Thyroid gland (tissue), 4 donors: ENCODE measurements at regions not wholly inside any gene's neighbourhood (a gene's known extent, or its start where the extent isn't known, plus 50 kb on each side); places are given as distances from the start of the nearest gene placed in this dataset.

Experiments used
- CTCF ChIP-seq, 6 experiments: fragments of 200-600 bp in 3 of 6; fragments of 450-650 bp in 3 of 6; sonication (generic) in 3 of 6; IDR thresholded peaks; one replicate each; pipeline ENCODE4 v1.5.1; 2016 to 2019; ENCODE audit warnings: antibody characterized with exemption in 6 of 6, mild to moderate bottlenecking in 2 of 6, inconsistent platforms in 1 of 6, moderate library complexity in 1 of 6
- POLR2A ChIP-seq, 2 donors: fragments of 450-650 bp; IDR thresholded peaks; one replicate each; pipeline ENCODE4 v1.6.1; 2017; ENCODE audit warnings: antibody characterized with exemption in 2 of 2, mild to moderate bottlenecking in 2 of 2, moderate library complexity in 1 of 2

GRCh38 chr4:121454251-121454979 lies 73.6 kb upstream of the QRFPR start:
- TF ChIP-seq CTCF (IDR thresholded peaks at IDR 0.05), result no peak
- TF ChIP-seq POLR2A (IDR thresholded peaks at IDR 0.05), result no peak
